ENCODE measurements at regions not wholly inside any gene's neighbourhood (a gene's known extent, or its start where the extent isn't known, plus 50 kb on each side); places are given as distances from the start of the nearest gene placed in this dataset.

GRCh38 chr4:79199743-79200142 lies 126.1 kb downstream of the NAA11 start:
- TF ChIP-seq POLR2A (IDR thresholded peaks at IDR 0.05) (no peak), POLR2AphosphoS5 (IDR thresholded peaks at IDR 0.05) (no peak)

Data from stomach (tissue), 4 donors.